RWPE2 (cell line): ENCODE measurements at regions not wholly inside any gene's neighbourhood (a gene's known extent, or its start where the extent isn't known, plus 50 kb on each side); places are given as distances from the start of the nearest gene placed in this dataset.

ENCODE experiments used
- ATAC-seq: fragments of 200-7000 bp; cut with Tn5 transposase; 3 replicates; pipeline ENCODE4 v1.9.1; 2021; ENCODE audit warnings: low read depth
- DNase-seq: peaks from one replicate; pipeline ENCODE4 v3.0.0-alpha.2; 2020; ENCODE audit warnings: low spot score
- H3K27ac ChIP-seq: fragments of 450-650 bp; 2 replicates; pipeline ENCODE4 v1.5.1; 2017; ENCODE audit warnings: mild to moderate bottlenecking; ENCODE audit not compliant: poor library complexity, severe bottlenecking
- H3K27me3 ChIP-seq: fragments of 250-450 bp; sonication (Bioruptor Pico); 2 replicates; pipeline ENCODE4 v1.5.1; 2021; ENCODE audit warnings: mild to moderate bottlenecking, moderate library complexity; ENCODE audit not compliant: insufficient read depth, poor library complexity, severe bottlenecking
- H3K36me3 ChIP-seq: fragments of 250-450 bp; sonication (Bioruptor Pico); 2 replicates; pipeline ENCODE4 v1.5.1; 2020; ENCODE audit warnings: low read depth, mild to moderate bottlenecking, moderate library complexity
- H3K4me1 ChIP-seq: fragments of 250-450 bp; sonication (Bioruptor Pico); 2 replicates; pipeline ENCODE4 v1.5.1; 2021; ENCODE audit warnings: mild to moderate bottlenecking, moderate library complexity; ENCODE audit not compliant: insufficient read depth, poor library complexity, severe bottlenecking
- H3K4me3 ChIP-seq: fragments of 250-450 bp; sonication (Bioruptor Pico); 2 replicates; pipeline ENCODE4 v1.5.1; 2021; ENCODE audit warnings: mild to moderate bottlenecking, moderate library complexity; ENCODE audit not compliant: severe bottlenecking
- H3K9me3 ChIP-seq: fragments of 250-450 bp; sonication (Bioruptor Pico); 2 replicates; pipeline ENCODE4 v1.5.1; 2021; ENCODE audit warnings: mild to moderate bottlenecking, moderate library complexity; ENCODE audit not compliant: severe bottlenecking
- CTCF ChIP-seq: fragments of 450-650 bp; IDR thresholded peaks from one replicate; pipeline ENCODE4 v1.5.1; 2017; ENCODE audit warnings: mild to moderate bottlenecking, moderate library complexity; ENCODE audit not compliant: poor library complexity, severe bottlenecking

DNA sequence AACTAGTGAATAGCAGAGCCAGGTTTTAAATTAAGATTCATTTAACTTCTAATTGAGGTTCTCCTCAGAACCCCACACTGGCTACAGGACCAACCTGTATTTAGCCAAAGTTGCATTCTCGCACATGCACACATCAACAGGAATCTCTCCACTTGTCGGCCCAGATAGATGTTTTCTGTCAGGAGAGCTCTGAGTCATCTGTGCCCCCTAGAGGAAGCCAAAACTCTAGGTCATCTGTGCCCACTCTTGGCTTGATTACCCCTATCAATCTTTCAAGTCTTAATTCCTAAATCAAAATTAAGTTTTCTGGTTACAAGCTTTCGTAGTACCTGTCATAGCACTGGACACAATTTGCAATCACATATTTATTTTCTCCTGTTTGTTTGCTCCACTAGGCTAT, 104.9 kb upstream of the EOMES start:
- DNase-seq, result no peak
- Histone ChIP-seq H3K27ac (no peak overlapping the region), H3K27me3 (no peaks in the 10 kb centered on the region), H3K9me3 (no peaks in the 10 kb centered on the region), H3K4me3 (no peak overlapping the region), H3K36me3 (no peaks in the 10 kb centered on the region), H3K4me1 (no peaks in the 10 kb centered on the region)
- no peak for ATAC-seq
- no peak for TF ChIP-seq CTCF

- DNase-seq, result no peak
- H3K27me3 ChIP-seq, result no peaks in the 10 kb centered on the region
- no peaks in the 10 kb centered on the region for H3K9me3 ChIP-seq
- ATAC-seq, result no peak
- H3K4me1 ChIP-seq, result no peaks in the 10 kb centered on the region
- no peaks in the 10 kb centered on the region for H3K36me3 ChIP-seq
- no peak overlapping the region for H3K4me3 ChIP-seq
- TF ChIP-seq CTCF, result no peak
- H3K27ac ChIP-seq, result no peak overlapping the region
Measured at GRCh38 chr3:27840807-27841594, 118.9 kb upstream of the EOMES start.

DNA sequence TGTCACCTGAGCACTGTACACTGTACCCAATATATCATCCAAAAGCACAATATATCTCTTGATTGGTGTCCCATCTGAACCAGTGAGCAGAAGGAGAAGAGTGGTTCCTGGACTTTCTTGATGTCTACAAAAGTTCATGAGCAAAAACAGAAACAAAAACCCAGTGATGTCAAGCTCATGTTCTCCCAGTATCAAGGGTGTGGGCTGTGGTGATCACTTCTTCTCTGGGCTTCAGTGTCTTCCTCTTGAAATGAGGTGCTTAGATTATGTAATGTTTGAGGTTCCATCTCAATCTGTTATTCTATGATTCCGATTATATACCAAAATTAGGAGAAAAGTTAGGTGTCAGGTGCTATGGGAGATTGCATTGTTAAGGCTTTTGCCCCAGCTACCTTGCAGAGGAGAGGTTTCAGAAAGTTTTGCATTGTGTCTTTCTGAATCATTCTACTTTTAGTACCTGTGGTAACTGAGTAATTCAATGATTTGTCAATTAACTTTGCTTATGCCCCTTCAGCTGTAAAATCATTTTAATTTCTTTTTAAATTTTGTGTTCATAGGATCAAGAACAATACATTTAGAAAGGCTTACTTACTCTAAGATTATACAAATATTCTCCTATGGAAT, 122.0 kb upstream of the EOMES start:
- Histone ChIP-seq H3K27me3 (no peaks in the 10 kb centered on the region), H3K9me3 (no peaks in the 10 kb centered on the region), H3K4me1 (no peaks in the 10 kb centered on the region), H3K4me3 (no peak overlapping the region), H3K36me3 (no peaks in the 10 kb centered on the region), H3K27ac (no peak overlapping the region)
- no peak for ATAC-seq
- DNase-seq, result no peak
- TF ChIP-seq CTCF, result no peak

GRCh38 chr3:27847697-27848096, 125.6 kb upstream of the EOMES start:
- TF ChIP-seq CTCF, result no peak
- no peak overlapping the region for H3K27ac ChIP-seq

DNA sequence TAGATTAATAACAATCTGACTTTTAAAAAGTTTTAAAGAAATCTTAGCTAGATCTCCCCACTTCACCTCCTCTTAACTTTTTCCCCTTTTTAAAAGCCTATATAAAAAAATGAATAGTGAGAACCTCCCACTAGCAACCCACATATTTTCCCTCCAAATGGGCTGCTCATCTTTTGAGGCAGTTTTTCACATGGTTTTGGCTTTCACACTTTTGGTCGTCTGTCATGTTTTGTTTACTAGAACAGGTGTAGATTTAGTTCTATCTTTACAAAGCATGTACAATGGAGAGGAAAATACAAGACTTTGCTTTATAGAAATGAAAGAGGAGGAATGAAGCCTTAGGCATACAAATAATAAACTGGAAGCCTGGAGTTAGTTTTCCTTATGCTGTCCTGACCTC, 126.7 kb upstream of the EOMES start:
- Histone ChIP-seq H3K27ac (no peak overlapping the region), H3K4me1 (no peaks in the 10 kb centered on the region), H3K4me3 (no peak overlapping the region), H3K36me3 (no peaks in the 10 kb centered on the region), H3K9me3 (no peaks in the 10 kb centered on the region), H3K27me3 (no peaks in the 10 kb centered on the region)
- ATAC-seq (no peak), DNase-seq (no peak)
- TF ChIP-seq CTCF, result no peak

More at GRCh38 chr3:27847697-27848096, 125.6 kb upstream of the EOMES start:
- Histone ChIP-seq H3K36me3 (no peaks in the 10 kb centered on the region), H3K4me3 (no peak overlapping the region), H3K9me3 (no peaks in the 10 kb centered on the region), H3K4me1 (no peaks in the 10 kb centered on the region), H3K27me3 (no peaks in the 10 kb centered on the region)
- no peak for DNase-seq
- ATAC-seq, result no peak
